ENCODE measurements at regions not wholly inside any gene's neighbourhood (a gene's known extent, or its start where the extent isn't known, plus 50 kb on each side); places are given as distances from the start of the nearest gene placed in this dataset.
A peak's percentile ranks its signal among the peaks of the same experiment; 100 is the strongest.

GRCh38 chr2:12007282-12007681 is 260.9 kb downstream of the LPIN1 start:
- dilution Hi-C loops (cut with MboI; ENCODE audit: extremely low pct_ligation_motif_present, low sequenced_read_pairs) (no loop called here), intact Hi-C loops (cut with micrococcal nuclease) (loop anchor here (5.0 kb wide), 2 partner anchors 150 to 710 kb away; partner anchors contain the start of gene TRIB2)
- Histone ChIP-seq H4K20me1 (replicated peaks; ENCODE audit: control insufficient read depth, extremely low read depth, insufficient read depth, low read length) (no peaks in the 10 kb centered on the region), H3K9me1 (replicated peaks; ENCODE audit: control insufficient read depth, extremely low read depth, insufficient read depth, low read length) (no peaks in the 10 kb centered on the region), H2AFZ (ENCODE audit: low read depth, low read length) (no peak overlapping the region), H3K9me3 (replicated peaks; ENCODE audit: control insufficient read depth, insufficient read depth, low read length) (no peaks in the 10 kb centered on the region), H3K4me3 (replicated peaks in 1 of 3; ENCODE audit: insufficient read depth in 1 of 3, low read depth in 1 of 3, low read length in 3 of 3) (no peak overlapping the region), H3K9ac (replicated peaks; ENCODE audit: extremely low read depth, insufficient read depth, low read length) (no peak overlapping the region), H3K4me2 (ENCODE audit: insufficient read depth, low read length) (no peak overlapping the region), H3K27me3 (ENCODE audit: control insufficient read depth in 2 of 2, insufficient read depth in 2 of 2, low read length in 2 of 2) (no peaks in the 10 kb centered on the region), H3K27ac (ENCODE audit: insufficient read depth, low read depth, low read length) (peak overlapping the region; percentile 4), H3K36me3 (ENCODE audit: control insufficient read depth in 2 of 2, extremely low read depth in 1 of 2, insufficient read depth in 2 of 2, low read length in 2 of 2) (no peaks in the 10 kb centered on the region), H3K4me1 (ENCODE audit: control insufficient read depth, extremely low read depth, insufficient read depth, low read length) (peaks cover 27% of the 10 kb centered on the region), H3K79me2 (ENCODE audit: control insufficient read depth, insufficient read depth, low read length) (no peaks in the 10 kb centered on the region)
- TF ChIP-seq JUN (IDR thresholded peaks at IDR 0.05; ENCODE audit: borderline replicate concordance, insufficient read depth, insufficient read length, low read depth): no peak
- TF ChIP-seq FOS (IDR thresholded peaks at IDR 0.05; ENCODE audit: borderline replicate concordance, insufficient read depth, low read length): no peak
- TF ChIP-seq POLR2A (IDR thresholded peaks at IDR 0.05; ENCODE audit: low read depth, low read length): no peak
- TF ChIP-seq POLR2AphosphoS5 (IDR thresholded peaks at IDR 0.05; ENCODE audit: insufficient read depth, low read depth, low read length): no peak
- no peak for TF ChIP-seq EZH2 (IDR thresholded peaks at IDR 0.05; ENCODE audit: borderline replicate concordance, low read depth, low read length, severe bottlenecking)
- TF ChIP-seq GATA2 (IDR thresholded peaks at IDR 0.05; ENCODE audit: insufficient read depth, insufficient read length, low read depth, low read length): no peak
- no peak for TF ChIP-seq MYC (IDR thresholded peaks at IDR 0.05; ENCODE audit: low read depth, low read length)
- TF ChIP-seq, protein P1, sequence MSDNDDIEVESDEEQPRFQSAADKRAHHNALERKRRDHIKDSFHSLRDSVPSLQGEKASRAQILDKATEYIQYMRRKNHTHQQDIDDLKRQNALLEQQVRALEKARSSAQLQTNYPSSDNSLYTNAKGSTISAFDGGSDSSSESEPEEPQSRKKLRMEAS (IDR thresholded peaks at IDR 0.05; ENCODE audit: insufficient read depth, insufficient read length): no peak
- TF ChIP-seq, protein P2, sequence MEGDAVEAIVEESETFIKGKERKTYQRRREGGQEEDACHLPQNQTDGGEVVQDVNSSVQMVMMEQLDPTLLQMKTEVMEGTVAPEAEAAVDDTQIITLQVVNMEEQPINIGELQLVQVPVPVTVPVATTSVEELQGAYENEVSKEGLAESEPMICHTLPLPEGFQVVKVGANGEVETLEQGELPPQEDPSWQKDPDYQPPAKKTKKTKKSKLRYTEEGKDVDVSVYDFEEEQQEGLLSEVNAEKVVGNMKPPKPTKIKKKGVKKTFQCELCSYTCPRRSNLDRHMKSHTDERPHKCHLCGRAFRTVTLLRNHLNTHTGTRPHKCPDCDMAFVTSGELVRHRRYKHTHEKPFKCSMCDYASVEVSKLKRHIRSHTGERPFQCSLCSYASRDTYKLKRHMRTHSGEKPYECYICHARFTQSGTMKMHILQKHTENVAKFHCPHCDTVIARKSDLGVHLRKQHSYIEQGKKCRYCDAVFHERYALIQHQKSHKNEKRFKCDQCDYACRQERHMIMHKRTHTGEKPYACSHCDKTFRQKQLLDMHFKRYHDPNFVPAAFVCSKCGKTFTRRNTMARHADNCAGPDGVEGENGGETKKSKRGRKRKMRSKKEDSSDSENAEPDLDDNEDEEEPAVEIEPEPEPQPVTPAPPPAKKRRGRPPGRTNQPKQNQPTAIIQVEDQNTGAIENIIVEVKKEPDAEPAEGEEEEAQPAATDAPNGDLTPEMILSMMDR (IDR thresholded peaks at IDR 0.05; ENCODE audit: extremely low read depth in 1 of 2, insufficient read depth in 1 of 2, low read depth in 1 of 2, low read length in 2 of 2): no peak
- ChIA-PET POLR2A (no interaction called here), CTCF (interaction anchor here (0.7 to 2.1 kb wide), 5 partner anchors 9 to 1000 kb away, joined by 3 to 7 read pairs (median 4); partner anchors contain the start of gene TRIB2)
- no peak for DNase-seq (ENCODE audit: low read depth, low spot score)
- no TSS peak for BruUV-seq (replicated peaks)
- no peak for FAIRE-seq

Data from endothelial cell of umbilical vein (primary cell).